ENCODE measurements at regions not wholly inside any gene's neighbourhood (a gene's known extent, or its start where the extent isn't known, plus 50 kb on each side); places are given as distances from the start of the nearest gene placed in this dataset.
"Not testable (repeated sequence)": the region's sequence is repeated elsewhere in the genome, so short reads cannot be mapped to it uniquely, and the experiment has no call there.

GRCh38 chr3:103516950-103517349, 1082.1 kb downstream of the ZPLD1 start:
- DNase-seq: no peak
- Histone ChIP-seq H4K5ac (ENCODE audit: insufficient read length, low read depth, low read length) (no peak overlapping the region), H4K91ac (ENCODE audit: insufficient read length, low read depth, low read length) (no peak overlapping the region), H3K14ac (ENCODE audit: insufficient read depth, low read length) (no peak overlapping the region), H4K20me1 (ENCODE audit: control insufficient read depth, insufficient read depth, insufficient read length) (no peaks in the 10 kb centered on the region), H2AK5ac (ENCODE audit: insufficient read length, low read length) (no peak overlapping the region), H3K27me3 (ENCODE audit: insufficient read depth, low read length) (no peaks in the 10 kb centered on the region), H3K18ac (ENCODE audit: insufficient read length, low read depth, low read length) (no peak overlapping the region), H3K9ac (ENCODE audit: extremely low read depth, insufficient read length, low read length) (no peak overlapping the region), H2BK15ac (ENCODE audit: low read depth, low read length) (no peak overlapping the region), H2BK5ac (ENCODE audit: insufficient read length, low read length) (no peak overlapping the region), H3T11ph (ENCODE audit: low read length) (no peak overlapping the region), H2AFZ (ENCODE audit: low read length) (no peak overlapping the region), H3K4ac (ENCODE audit: low read depth, low read length) (no peak overlapping the region), H3K9me3 (ENCODE audit: control insufficient read depth, low read depth, low read length) (no peaks in the 10 kb centered on the region), H3K79me1 (ENCODE audit: insufficient read depth, low read depth, low read length, poor library complexity, severe bottlenecking) (no peaks in the 10 kb centered on the region), H2BK20ac (ENCODE audit: low read depth, low read length, poor library complexity, severe bottlenecking) (no peak overlapping the region), H2BK120ac (ENCODE audit: low read depth, low read length, poor library complexity, severe bottlenecking) (no peak overlapping the region), H3K56ac (ENCODE audit: insufficient read length, low read depth, low read length) (no peak overlapping the region), H3K27ac (ENCODE audit: insufficient read length, low read depth, low read length) (no peak overlapping the region), H3K79me2 (ENCODE audit: insufficient read depth, low read length) (no peaks in the 10 kb centered on the region; the same call in 1 of the 2 replicates), H4K8ac (replicated peaks; ENCODE audit: insufficient read length, low read depth, low read length) (no peak overlapping the region), H3K4me1 (ENCODE audit: insufficient read depth, low read length) (no peaks in the 10 kb centered on the region), H3K4me2 (ENCODE audit: insufficient read depth, insufficient read length, low read length) (no peak overlapping the region), H3K23ac (ENCODE audit: insufficient read length, low read depth, low read length) (no peak overlapping the region), H2BK12ac (ENCODE audit: insufficient read length, low read depth, low read length) (no peak overlapping the region), H3K23me2 (ENCODE audit: insufficient read length, low read depth, low read length, poor library complexity, severe bottlenecking) (no peaks in the 10 kb centered on the region)
- Mint-ChIP-seq H3K9me3 (peaks cover 6 to 9% of the 10 kb centered on the region in 2 experiments; a peak in 4 of 5 replicates), H3K36me3 (ENCODE audit: insufficient read depth in 1 of 3, low read depth in 3 of 3) (peaks cover 0 to 18% (median 0%) of the 10 kb centered on the region in 3 experiments; a peak in 4 of 7 replicates), H3K4me1 (peaks cover 0 to 6% of the 10 kb centered on the region in 2 experiments; a peak in 1 of 4 replicates), H3K4me3 (no peak overlapping the region), H3K27ac (no peak overlapping the region), H3K27me3 (ENCODE audit: low read depth) (no peaks in the 10 kb centered on the region)
- no CpG with 5 or more reads among the region's 3 CpGs for WGBS (ENCODE audit: extremely low coverage, insufficient read length, low lambda C conversion rate)
- TF ChIP-seq CTCF (conservative IDR thresholded peaks at IDR 0.05): no peak

- H3T11ph ChIP-seq (ENCODE audit: low read length); H3K27ac ChIP-seq (ENCODE audit: insufficient read length, low read depth, low read length); H2BK20ac ChIP-seq (ENCODE audit: low read depth, low read length, poor library complexity, severe bottlenecking); H3K18ac ChIP-seq (ENCODE audit: insufficient read length, low read depth, low read length); H3K27me3 Mint-ChIP-seq (ENCODE audit: low read depth); H2AK5ac ChIP-seq (ENCODE audit: insufficient read length, low read length); H3K4me2 ChIP-seq (ENCODE audit: insufficient read depth, insufficient read length, low read length); H2BK15ac ChIP-seq (ENCODE audit: low read depth, low read length); H2BK12ac ChIP-seq (ENCODE audit: insufficient read length, low read depth, low read length); H4K91ac ChIP-seq (ENCODE audit: insufficient read length, low read depth, low read length); H3K14ac ChIP-seq (ENCODE audit: insufficient read depth, low read length); H2BK120ac ChIP-seq (ENCODE audit: low read depth, low read length, poor library complexity, severe bottlenecking); H3K79me2 ChIP-seq (ENCODE audit: insufficient read depth, low read length); H4K20me1 ChIP-seq (ENCODE audit: control insufficient read depth, insufficient read depth, insufficient read length); H3K27me3 ChIP-seq (ENCODE audit: insufficient read depth, low read length); H3K4ac ChIP-seq (ENCODE audit: low read depth, low read length); H3K4me1 Mint-ChIP-seq; H4K8ac ChIP-seq (replicated peaks; ENCODE audit: insufficient read length, low read depth, low read length); H4K5ac ChIP-seq (ENCODE audit: insufficient read length, low read depth, low read length); H3K56ac ChIP-seq (ENCODE audit: insufficient read length, low read depth, low read length); H3K23ac ChIP-seq (ENCODE audit: insufficient read length, low read depth, low read length); H3K23me2 ChIP-seq (ENCODE audit: insufficient read length, low read depth, low read length, poor library complexity, severe bottlenecking); H3K79me1 ChIP-seq (ENCODE audit: insufficient read depth, low read depth, low read length, poor library complexity, severe bottlenecking); DNase-seq; H3K27ac Mint-ChIP-seq; H2BK5ac ChIP-seq (ENCODE audit: insufficient read length, low read length); H3K36me3 Mint-ChIP-seq (ENCODE audit: insufficient read depth in 1 of 3, low read depth in 3 of 3); H3K9me3 Mint-ChIP-seq; H3K4me3 Mint-ChIP-seq; H3K9ac ChIP-seq (ENCODE audit: extremely low read depth, insufficient read length, low read length); H3K4me1 ChIP-seq (ENCODE audit: insufficient read depth, low read length); H2AFZ ChIP-seq (ENCODE audit: low read length); H3K9me3 ChIP-seq (ENCODE audit: control insufficient read depth, low read depth, low read length): not testable (repeated sequence)
- WGBS (ENCODE audit: extremely low coverage, insufficient read length, low lambda C conversion rate): no CpG with 5 or more reads among the region's 19 CpGs
Observed at GRCh38 chr3:103531327-103531726, 1096.5 kb downstream of the ZPLD1 start.
